Liver (tissue), 8 donors: ENCODE measurements at regions not wholly inside any gene's neighbourhood (a gene's known extent, or its start where the extent isn't known, plus 50 kb on each side); places are given as distances from the start of the nearest gene placed in this dataset.

Experiments
- DNase-seq: peaks from one replicate; pipeline ENCODE4 v3.0.0-alpha.2; 2017; ENCODE audit warnings: low spot score
- H3K27ac ChIP-seq, 2 donors: one replicate each; pipeline ENCODE4 v1.7.0; 2013; ENCODE audit warnings: inconsistent platforms in 2 of 2, low read length in 2 of 2, control low read depth in 1 of 2, low read depth in 1 of 2, mild to moderate bottlenecking in 1 of 2
- H3K27me3 ChIP-seq, 4 donors: one replicate each; pipeline versions ENCODE4 v1.6.1 to v1.7.0; 2013; ENCODE audit warnings: low read length in 3 of 4, inconsistent platforms in 1 of 4, mild to moderate bottlenecking in 1 of 4, moderate library complexity in 1 of 4; ENCODE audit not compliant: control insufficient read depth in 4 of 4, insufficient read depth in 4 of 4
- H3K36me3 ChIP-seq, 4 donors: one replicate each; pipeline versions ENCODE4 v1.6.1 to v1.7.0; 2013; ENCODE audit warnings: low read length in 3 of 4, mild to moderate bottlenecking in 3 of 4, low read depth in 1 of 4, moderate library complexity in 1 of 4; ENCODE audit not compliant: control insufficient read depth in 4 of 4, insufficient read depth in 3 of 4
- H3K4me1 ChIP-seq, 4 donors: one replicate each; pipeline versions ENCODE4 v1.6.1 to v1.7.0; 2013; ENCODE audit warnings: low read length in 3 of 4, mild to moderate bottlenecking in 3 of 4, moderate library complexity in 1 of 4; ENCODE audit not compliant: control insufficient read depth in 4 of 4, insufficient read depth in 4 of 4
- H3K4me3 ChIP-seq, 3 donors: one replicate each; pipeline versions ENCODE4 v1.6.1 to v1.7.0; 2013; ENCODE audit warnings: low read length in 3 of 3, control low read depth in 1 of 3, low read depth in 1 of 3, mild to moderate bottlenecking in 1 of 3
- H3K9ac ChIP-seq, 2 donors: one replicate each; pipeline ENCODE4 v1.7.0; 2013; ENCODE audit warnings: low read length in 2 of 2, mild to moderate bottlenecking in 2 of 2, moderate library complexity in 2 of 2, control low read depth in 1 of 2, low read depth in 1 of 2
- H3K9me3 ChIP-seq, 4 donors: one replicate each; pipeline versions ENCODE4 v1.6.1 to v1.7.0; 2013; ENCODE audit warnings: low read length in 3 of 4; ENCODE audit not compliant: control insufficient read depth in 4 of 4
- ATF3 ChIP-seq: IDR thresholded peaks from 2 replicates; pipeline ENCODE4 v1.6.1; 2016; ENCODE audit warnings: antibody characterized with exemption
- EGR1 ChIP-seq, 2 donors: IDR thresholded peaks; 2 replicates each; pipeline ENCODE4 v1.6.1; 2016 to 2018; ENCODE audit warnings: antibody characterized with exemption in 2 of 2, low read depth in 2 of 2
- FOXA1 ChIP-seq: IDR thresholded peaks from 2 replicates; pipeline ENCODE4 v1.6.1; 2016; ENCODE audit warnings: antibody characterized with exemption
- FOXA2 ChIP-seq: IDR thresholded peaks from 2 replicates; pipeline ENCODE4 v1.6.1; 2016; ENCODE audit warnings: antibody characterized with exemption
- GABPA ChIP-seq, 2 donors: IDR thresholded peaks in 1 of 2; conservative IDR thresholded peaks in 1 of 2; 2 replicates each; pipeline ENCODE4 v1.6.1; 2016; ENCODE audit warnings: antibody characterized with exemption in 2 of 2, mild to moderate bottlenecking in 1 of 2, moderate library complexity in 1 of 2
- HNF4A ChIP-seq, 2 donors: conservative IDR thresholded peaks; 2 replicates each; pipeline ENCODE4 v1.6.1; 2016; ENCODE audit warnings: antibody characterized with exemption in 2 of 2, mild to moderate bottlenecking in 2 of 2
- HNF4G ChIP-seq: IDR thresholded peaks from 2 replicates; pipeline ENCODE4 v1.6.1; 2016; ENCODE audit warnings: antibody characterized with exemption
- JUND ChIP-seq, 2 donors: IDR thresholded peaks; 2 replicates each; pipeline ENCODE4 v1.6.1; 2016; ENCODE audit warnings: antibody characterized with exemption in 2 of 2
- NR2F2 ChIP-seq: IDR thresholded peaks from 2 replicates; pipeline ENCODE4 v1.6.1; 2016; ENCODE audit warnings: antibody characterized with exemption
- RAD21 ChIP-seq, 2 donors: IDR thresholded peaks; 2 replicates each; pipeline ENCODE4 v1.6.1; 2016; ENCODE audit warnings: antibody characterized with exemption in 2 of 2, mild to moderate bottlenecking in 2 of 2
- REST ChIP-seq: IDR thresholded peaks from 2 replicates; pipeline ENCODE4 v1.6.1; 2016; ENCODE audit warnings: antibody characterized with exemption, mild to moderate bottlenecking
- RXRA ChIP-seq, 2 donors: IDR thresholded peaks; 2 replicates each; pipeline ENCODE4 v1.6.1; 2017 to 2018; ENCODE audit warnings: antibody characterized with exemption in 2 of 2, mild to moderate bottlenecking in 1 of 2
- SP1 ChIP-seq: IDR thresholded peaks from 2 replicates; pipeline ENCODE4 v1.6.1; 2018; ENCODE audit warnings: antibody characterized with exemption, mild to moderate bottlenecking
- TAF1 ChIP-seq: conservative IDR thresholded peaks from 2 replicates; pipeline ENCODE4 v1.6.1; 2016; ENCODE audit warnings: antibody characterized with exemption, mild to moderate bottlenecking
- YY1 ChIP-seq: IDR thresholded peaks from 2 replicates; pipeline ENCODE4 v1.6.1; 2016; ENCODE audit warnings: antibody characterized with exemption, mild to moderate bottlenecking
- WGBS: extraction: QIAGEN DNeasy Blood & Tissue Kit; methylation state at CpG from one replicate; pipeline ENCODE4 v1.1.7; 2013; 5-methylcytosine and 5-hydroxymethylcytosine counted together
- TF ChIP-seq, protein P1 (sequence below): IDR thresholded peaks from 2 replicates; pipeline ENCODE4 v1.6.1; 2016; ENCODE audit warnings: antibody characterized with exemption
- TF ChIP-seq, protein P2 (sequence below): IDR thresholded peaks from 2 replicates; pipeline ENCODE4 v1.6.1; 2016; ENCODE audit warnings: antibody characterized with exemption
- TF ChIP-seq, protein P3 (sequence below): fragments of 150-350 bp; IDR thresholded peaks from 2 replicates; pipeline ENCODE4 v1.5.1; 2017; ENCODE audit warnings: improper control_type of control experiment, low read depth, low read length; ENCODE audit not compliant: missing input control
- donor health status: healthy.
- donor health status: healthy.
- donor health status: healthy.
- donor health status: healthy.
- donor health status: healthy.

- H3K9ac ChIP-seq: no peak overlapping the region
- no peaks in the 10 kb centered on the region for H3K9me3 ChIP-seq
- 81% methylated on average over 2 of the region's 2 CpGs for WGBS
- DNase-seq: no peak
- TF ChIP-seq HNF4G (no peak), RXRA (IDR thresholded peaks at IDR 0.05) (no peak)
- no peaks in the 10 kb centered on the region for H3K4me1 ChIP-seq
- H3K27ac ChIP-seq: no peak overlapping the region
- H3K27me3 ChIP-seq: no peaks in the 10 kb centered on the region
- H3K4me3 ChIP-seq: no peak overlapping the region
- H3K36me3 ChIP-seq: no peaks in the 10 kb centered on the region
Observed at GRCh38 chr10:28463141-28463540, 69.8 kb upstream of the WAC start.

DNA sequence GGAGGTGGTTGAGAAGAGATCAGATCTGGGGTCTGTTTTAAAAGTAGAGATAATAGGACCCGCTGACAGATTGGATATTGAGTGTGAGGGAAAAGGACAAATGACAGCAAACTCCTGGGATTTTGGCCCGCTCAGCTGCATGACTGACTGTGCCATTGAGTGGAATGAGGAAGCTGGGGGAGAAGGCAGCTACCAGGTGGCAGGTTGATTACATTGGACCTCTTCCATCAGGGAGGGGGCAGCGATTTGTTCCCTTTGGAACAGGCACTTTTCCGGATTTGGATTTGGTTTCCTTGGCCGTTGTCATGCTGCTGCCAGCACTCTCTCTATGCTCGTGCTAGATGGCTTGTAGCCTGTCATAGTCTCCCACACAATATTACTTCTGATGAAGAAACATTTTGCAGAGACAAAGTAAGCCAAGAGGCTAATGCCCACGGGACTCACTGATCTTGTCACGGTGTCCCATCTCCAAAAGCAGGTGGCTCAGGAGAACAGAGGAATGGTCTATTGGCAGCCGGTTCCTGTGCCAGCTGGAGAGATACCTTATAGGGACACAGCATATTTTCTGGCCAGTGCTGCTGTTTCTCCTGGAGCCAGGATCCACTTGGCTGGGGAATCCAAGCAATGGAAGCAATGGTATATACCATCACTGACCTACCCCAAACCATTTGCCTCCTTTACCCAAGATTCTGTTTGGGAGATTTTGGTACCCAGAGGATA is 69.1 kb upstream of the WAC start:
- no peak for DNase-seq
- no peaks in the 10 kb centered on the region for H3K4me1 ChIP-seq
- H3K27me3 ChIP-seq: no peaks in the 10 kb centered on the region
- 73% methylated on average over 9 of the region's 9 CpGs for WGBS
- no peak overlapping the region for H3K27ac ChIP-seq
- no peak overlapping the region for H3K4me3 ChIP-seq
- no peak overlapping the region for H3K9ac ChIP-seq
- no peaks in the 10 kb centered on the region for H3K9me3 ChIP-seq
- TF ChIP-seq ATF3 (no peak), HNF4G (no peak), HNF4A (conservative IDR thresholded peaks at IDR 0.05) (no peak), NR2F2 (no peak), JUND (IDR thresholded peaks at IDR 0.05) (no peak), YY1 (no peak), RXRA (IDR thresholded peaks at IDR 0.05) (no peak), REST (no peak), RAD21 (IDR thresholded peaks at IDR 0.05) (no peak), TAF1 (no peak), EGR1 (IDR thresholded peaks at IDR 0.05; ENCODE audit: low read depth in 2 of 2) (no peak), GABPA (IDR thresholded peaks at IDR 0.05 in 1 of 2, conservative IDR thresholded peaks at IDR 0.05 in 1 of 2) (no peak), SP1 (no peak), FOXA1 (no peak), FOXA2 (no peak)
- TF ChIP-seq, protein P1, sequence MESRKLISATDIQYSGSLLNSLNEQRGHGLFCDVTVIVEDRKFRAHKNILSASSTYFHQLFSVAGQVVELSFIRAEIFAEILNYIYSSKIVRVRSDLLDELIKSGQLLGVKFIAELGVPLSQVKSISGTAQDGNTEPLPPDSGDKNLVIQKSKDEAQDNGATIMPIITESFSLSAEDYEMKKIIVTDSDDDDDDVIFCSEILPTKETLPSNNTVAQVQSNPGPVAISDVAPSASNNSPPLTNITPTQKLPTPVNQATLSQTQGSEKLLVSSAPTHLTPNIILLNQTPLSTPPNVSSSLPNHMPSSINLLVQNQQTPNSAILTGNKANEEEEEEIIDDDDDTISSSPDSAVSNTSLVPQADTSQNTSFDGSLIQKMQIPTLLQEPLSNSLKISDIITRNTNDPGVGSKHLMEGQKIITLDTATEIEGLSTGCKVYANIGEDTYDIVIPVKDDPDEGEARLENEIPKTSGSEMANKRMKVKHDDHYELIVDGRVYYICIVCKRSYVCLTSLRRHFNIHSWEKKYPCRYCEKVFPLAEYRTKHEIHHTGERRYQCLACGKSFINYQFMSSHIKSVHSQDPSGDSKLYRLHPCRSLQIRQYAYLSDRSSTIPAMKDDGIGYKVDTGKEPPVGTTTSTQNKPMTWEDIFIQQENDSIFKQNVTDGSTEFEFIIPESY: no peak
- TF ChIP-seq, protein P2, sequence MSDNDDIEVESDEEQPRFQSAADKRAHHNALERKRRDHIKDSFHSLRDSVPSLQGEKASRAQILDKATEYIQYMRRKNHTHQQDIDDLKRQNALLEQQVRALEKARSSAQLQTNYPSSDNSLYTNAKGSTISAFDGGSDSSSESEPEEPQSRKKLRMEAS: no peak
- TF ChIP-seq, protein P3, sequence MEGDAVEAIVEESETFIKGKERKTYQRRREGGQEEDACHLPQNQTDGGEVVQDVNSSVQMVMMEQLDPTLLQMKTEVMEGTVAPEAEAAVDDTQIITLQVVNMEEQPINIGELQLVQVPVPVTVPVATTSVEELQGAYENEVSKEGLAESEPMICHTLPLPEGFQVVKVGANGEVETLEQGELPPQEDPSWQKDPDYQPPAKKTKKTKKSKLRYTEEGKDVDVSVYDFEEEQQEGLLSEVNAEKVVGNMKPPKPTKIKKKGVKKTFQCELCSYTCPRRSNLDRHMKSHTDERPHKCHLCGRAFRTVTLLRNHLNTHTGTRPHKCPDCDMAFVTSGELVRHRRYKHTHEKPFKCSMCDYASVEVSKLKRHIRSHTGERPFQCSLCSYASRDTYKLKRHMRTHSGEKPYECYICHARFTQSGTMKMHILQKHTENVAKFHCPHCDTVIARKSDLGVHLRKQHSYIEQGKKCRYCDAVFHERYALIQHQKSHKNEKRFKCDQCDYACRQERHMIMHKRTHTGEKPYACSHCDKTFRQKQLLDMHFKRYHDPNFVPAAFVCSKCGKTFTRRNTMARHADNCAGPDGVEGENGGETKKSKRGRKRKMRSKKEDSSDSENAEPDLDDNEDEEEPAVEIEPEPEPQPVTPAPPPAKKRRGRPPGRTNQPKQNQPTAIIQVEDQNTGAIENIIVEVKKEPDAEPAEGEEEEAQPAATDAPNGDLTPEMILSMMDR: no peak
- H3K36me3 ChIP-seq: no peaks in the 10 kb centered on the region
